ENCODE measurements at regions not wholly inside any gene's neighbourhood (a gene's known extent, or its start where the extent isn't known, plus 50 kb on each side); places are given as distances from the start of the nearest gene placed in this dataset.

GRCh38 chr6:40195428-40196134, 261.3 kb upstream of the MOCS1 start:
- TF ChIP-seq CTCF (IDR thresholded peaks at IDR 0.05), result no peak
- TF ChIP-seq POLR2A (IDR thresholded peaks at IDR 0.05), result no peak
